Psoas muscle (tissue), 7 donors: ENCODE measurements at regions not wholly inside any gene's neighbourhood (a gene's known extent, or its start where the extent isn't known, plus 50 kb on each side); places are given as distances from the start of the nearest gene placed in this dataset.
"Not testable (repeated sequence)": the region's sequence is repeated elsewhere in the genome, so short reads cannot be mapped to it uniquely, and the experiment has no call there.

Experiments used
- ATAC-seq, 4 donors: fragments of 200-7000 bp; cut with Tn5 transposase; one replicate each; pipeline ENCODE4 v1.9.1; 2020; ENCODE audit warnings: moderate library complexity in 3 of 4, mild to moderate bottlenecking in 2 of 4
- DNase-seq, 2 donors: peaks; one replicate each; pipeline ENCODE4 v3.0.0-alpha.2; 2020
- H3K27ac ChIP-seq: fragments of 200-600 bp; one replicate; pipeline ENCODE4 v1.8.0; 2022
- H3K27me3 ChIP-seq, 3 donors: fragments of 200-600 bp in 1 of 3; one replicate each; pipeline versions ENCODE4 v1.6.1 to v1.8.0; 2013 to 2022; ENCODE audit warnings: low read length in 2 of 3, mild to moderate bottlenecking in 2 of 3, moderate library complexity in 1 of 3; ENCODE audit not compliant: insufficient read depth in 3 of 3
- H3K36me3 ChIP-seq, 2 donors: fragments of 200-600 bp in 1 of 2; one replicate each; pipeline versions ENCODE4 v1.6.1 to v1.8.0; 2013 to 2022; ENCODE audit warnings: low read depth in 1 of 2, mild to moderate bottlenecking in 1 of 2, moderate library complexity in 1 of 2; ENCODE audit not compliant: insufficient read depth in 1 of 2
- H3K4me1 ChIP-seq: fragments of 200-600 bp; one replicate; pipeline ENCODE4 v1.8.0; 2022
- H3K4me3 ChIP-seq: fragments of 200-600 bp; one replicate; pipeline ENCODE4 v1.8.0; 2022; ENCODE audit warnings: mild to moderate bottlenecking
- H3K9me3 ChIP-seq: fragments of 200-600 bp; one replicate; pipeline ENCODE4 v1.8.0; 2022
- WGBS, 3 donors: extraction: QIAGEN DNeasy Blood & Tissue Kit; methylation state at CpG; one replicate each; pipeline versions ENCODE4 v1.1.6 to v1.1.7; 2013; 5-methylcytosine and 5-hydroxymethylcytosine counted together
- intact Hi-C, 2 donors: fragments of 100-400 bp; cut with DNase I; formaldehyde crosslinking; loops; one replicate each; pipeline versions ENCODE4 v1.11.0 to v1.14.2; 2022
- TF ChIP-seq, protein P1 (sequence below): fragments of 200-600 bp; IDR thresholded peaks from one replicate; pipeline ENCODE4 v1.8.0; 2022; ENCODE audit warnings: antibody characterized with exemption
- donor health status: healthy with polysubstance abuse.
- donor health status: DM: no; HTN: no; CAD: no; lungs with moderate emphysema.
- donor health status: Bipolar disorder and iron deficiency.
- donor health status: healthy.
- donor health status: DM: yes; HTN: yes; CAD: no.
- donor health status: DM: no; HTN: no; CAD: no.
- donor health status: DM: yes; HTN: yes; CAD: no.

DNA sequence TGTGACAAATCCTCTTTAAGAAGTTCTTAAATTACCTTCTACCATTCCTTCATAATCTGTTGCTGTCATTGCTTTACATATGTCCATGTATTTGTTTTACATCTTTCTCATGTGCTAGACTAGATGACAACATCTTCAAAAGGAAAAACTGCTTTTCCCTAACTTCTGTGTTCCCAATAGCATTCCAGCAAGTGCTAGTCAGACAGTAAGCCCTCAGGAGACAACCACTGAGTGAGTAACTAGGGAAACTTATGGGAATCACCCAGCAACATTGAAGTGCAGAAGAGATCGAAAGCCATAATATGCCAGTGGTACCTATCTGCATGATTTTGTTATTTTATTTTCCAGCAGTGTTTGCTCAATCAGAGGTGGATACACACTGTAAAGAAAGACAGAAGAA is 889.7 kb upstream of the API5 start:
- ATAC-seq (no peak), DNase-seq (no peak)
- intact Hi-C loops: no loop called here
- 88 to 96% (median 95%) methylated on average over 1 of the region's 1 CpG for WGBS, 3 donors
- no peaks in the 10 kb centered on the region for H3K9me3 ChIP-seq
- H3K4me1 ChIP-seq: no peaks in the 10 kb centered on the region
- no peaks in the 10 kb centered on the region for H3K27me3 ChIP-seq
- TF ChIP-seq, protein P1, sequence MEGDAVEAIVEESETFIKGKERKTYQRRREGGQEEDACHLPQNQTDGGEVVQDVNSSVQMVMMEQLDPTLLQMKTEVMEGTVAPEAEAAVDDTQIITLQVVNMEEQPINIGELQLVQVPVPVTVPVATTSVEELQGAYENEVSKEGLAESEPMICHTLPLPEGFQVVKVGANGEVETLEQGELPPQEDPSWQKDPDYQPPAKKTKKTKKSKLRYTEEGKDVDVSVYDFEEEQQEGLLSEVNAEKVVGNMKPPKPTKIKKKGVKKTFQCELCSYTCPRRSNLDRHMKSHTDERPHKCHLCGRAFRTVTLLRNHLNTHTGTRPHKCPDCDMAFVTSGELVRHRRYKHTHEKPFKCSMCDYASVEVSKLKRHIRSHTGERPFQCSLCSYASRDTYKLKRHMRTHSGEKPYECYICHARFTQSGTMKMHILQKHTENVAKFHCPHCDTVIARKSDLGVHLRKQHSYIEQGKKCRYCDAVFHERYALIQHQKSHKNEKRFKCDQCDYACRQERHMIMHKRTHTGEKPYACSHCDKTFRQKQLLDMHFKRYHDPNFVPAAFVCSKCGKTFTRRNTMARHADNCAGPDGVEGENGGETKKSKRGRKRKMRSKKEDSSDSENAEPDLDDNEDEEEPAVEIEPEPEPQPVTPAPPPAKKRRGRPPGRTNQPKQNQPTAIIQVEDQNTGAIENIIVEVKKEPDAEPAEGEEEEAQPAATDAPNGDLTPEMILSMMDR: no peak
- H3K27ac ChIP-seq: no peak overlapping the region
- no peaks in the 10 kb centered on the region for H3K36me3 ChIP-seq
- H3K4me3 ChIP-seq: no peak overlapping the region

GRCh38 chr11:42434911-42435310 is 876.9 kb upstream of the API5 start:
- DNase-seq, H3K9me3 ChIP-seq, H3K4me3 ChIP-seq, H3K36me3 ChIP-seq, H3K4me1 ChIP-seq, H3K27me3 ChIP-seq, ATAC-seq, H3K27ac ChIP-seq, intact Hi-C loops: not testable (repeated sequence)
- WGBS, 3 donors: 91 to 94% (median 93%) methylated on average over 21 to 25 of the region's 25 CpGs

GRCh38 chr11:42444406-42444805 is 867.4 kb upstream of the API5 start:
- no peaks in the 10 kb centered on the region for H3K9me3 ChIP-seq
- 62 to 67% (median 64%) methylated on average over 4 of the region's 4 CpGs for WGBS, 3 donors
- TF ChIP-seq, protein P1: no peak

DNA sequence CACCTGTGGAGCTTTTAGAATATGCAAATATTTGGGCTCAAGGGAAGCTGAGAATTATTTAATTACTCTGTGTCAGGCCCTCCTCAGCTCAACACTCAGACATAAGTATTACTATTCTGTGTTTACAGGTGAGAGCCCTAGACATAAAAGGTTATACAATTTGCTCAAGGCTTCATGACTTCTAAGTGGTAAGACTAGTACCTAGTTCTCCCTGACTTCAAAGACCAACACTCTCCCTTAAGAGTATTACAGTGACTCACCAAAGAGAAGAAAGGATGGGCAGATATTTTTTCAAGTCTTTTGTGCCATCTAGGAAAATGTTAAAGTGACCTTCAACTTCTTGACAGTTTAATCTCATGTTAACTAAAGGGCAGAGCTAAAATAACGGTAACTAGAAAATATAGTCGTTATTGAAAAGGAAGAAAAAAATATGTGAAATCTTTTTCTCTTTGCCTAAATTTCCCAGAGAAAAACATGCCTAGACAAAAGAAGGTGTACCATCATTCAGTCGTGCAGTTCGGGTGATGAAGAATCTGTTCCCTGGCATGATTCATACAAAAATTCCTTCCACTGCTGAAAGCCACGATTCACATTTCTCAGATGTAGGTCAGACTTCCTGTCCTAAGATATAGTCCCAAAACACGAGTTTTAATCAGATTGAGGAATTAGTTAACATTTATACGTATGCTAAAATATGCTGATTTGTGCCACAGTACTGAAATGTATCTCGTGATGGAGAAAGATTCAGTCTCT is 849.1 kb upstream of the API5 start:
- TF ChIP-seq, protein P1: no peak
- intact Hi-C loops: no loop called here
- Histone ChIP-seq H3K27ac (no peak overlapping the region), H3K4me1 (no peaks in the 10 kb centered on the region), H3K36me3 (no peaks in the 10 kb centered on the region), H3K27me3 (no peaks in the 10 kb centered on the region), H3K9me3 (no peaks in the 10 kb centered on the region), H3K4me3 (no peak overlapping the region)
- 74 to 77% (median 76%) methylated on average over 8 of the region's 8 CpGs for WGBS, 3 donors
- ATAC-seq: no peak
- DNase-seq: no peak

More at GRCh38 chr11:42444406-42444805, 867.4 kb upstream of the API5 start:
- H3K4me3 ChIP-seq: no peak overlapping the region
- no peaks in the 10 kb centered on the region for H3K27me3 ChIP-seq
- intact Hi-C loops: no loop called here
- ATAC-seq (no peak), DNase-seq (no peak)
- no peak overlapping the region for H3K27ac ChIP-seq
- no peaks in the 10 kb centered on the region for H3K4me1 ChIP-seq
- H3K36me3 ChIP-seq: no peaks in the 10 kb centered on the region

- H3K27ac ChIP-seq: no peak overlapping the region
- no peaks in the 10 kb centered on the region for H3K27me3 ChIP-seq
- no peaks in the 10 kb centered on the region for H3K36me3 ChIP-seq
- ATAC-seq: no peak
- 16 to 43% (median 22%) methylated on average over 2 of the region's 2 CpGs for WGBS, 3 donors
- no peaks in the 10 kb centered on the region for H3K9me3 ChIP-seq
- H3K4me1 ChIP-seq: no peaks in the 10 kb centered on the region
- TF ChIP-seq, protein P1: no peak
- intact Hi-C loops: no loop called here
- no peak overlapping the region for H3K4me3 ChIP-seq
- DNase-seq: no peak
Observed at GRCh38 chr11:42465623-42466022, 846.2 kb upstream of the API5 start.
